ENCODE measurements at regions not wholly inside any gene's neighbourhood (a gene's known extent, or its start where the extent isn't known, plus 50 kb on each side); places are given as distances from the start of the nearest gene placed in this dataset.

GRCh38 chr11:22467741-22468140, 129.6 kb downstream of the SLC17A6 start:
- DNase-seq (ENCODE audit: low read depth) = peak; percentile 69
- no peak overlapping the region for H3K4me3 ChIP-seq (ENCODE audit: low read length)
- TF ChIP-seq CTCF (IDR thresholded peaks at IDR 0.05; ENCODE audit: insufficient read depth, low read depth, low read length, missing control alignments) = no peak

GRCh38 chr11:22467248-22467647, 129.1 kb downstream of the SLC17A6 start:
- no peak overlapping the region for H3K4me3 ChIP-seq (ENCODE audit: low read length)
- no peak for DNase-seq (ENCODE audit: low read depth)
- no peak for TF ChIP-seq CTCF (IDR thresholded peaks at IDR 0.05; ENCODE audit: insufficient read depth, low read depth, low read length, missing control alignments)

DNA sequence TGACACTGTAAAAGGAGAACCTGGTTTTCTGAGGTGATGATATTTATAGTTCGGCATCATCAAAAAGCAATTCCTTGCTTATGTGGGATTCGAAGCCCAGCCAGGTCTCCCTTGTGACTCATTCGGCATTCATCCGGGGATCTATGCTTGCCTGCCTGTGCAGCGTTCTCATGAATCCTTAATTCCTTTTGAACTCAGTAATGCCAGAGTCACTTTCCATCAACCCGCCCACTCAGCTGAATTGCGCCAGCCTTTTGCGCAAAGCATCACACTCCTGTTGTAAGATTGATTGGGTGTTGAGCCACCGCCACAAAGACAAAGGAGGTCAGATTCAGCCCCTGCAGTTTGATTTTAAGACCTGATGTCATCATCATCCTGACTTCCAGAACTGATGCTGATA, 128.6 kb downstream of the SLC17A6 start:
- H3K4me3 ChIP-seq (ENCODE audit: low read length) = no peak overlapping the region
- peak; percentile 99 for DNase-seq (ENCODE audit: low read depth)
- no peak for TF ChIP-seq CTCF (IDR thresholded peaks at IDR 0.05; ENCODE audit: insufficient read depth, low read depth, low read length, missing control alignments)

GRCh38 chr11:22466351-22466750, 128.2 kb downstream of the SLC17A6 start:
- no peak for DNase-seq (ENCODE audit: low read depth)
- no peak for TF ChIP-seq CTCF (IDR thresholded peaks at IDR 0.05; ENCODE audit: insufficient read depth, low read depth, low read length, missing control alignments)
- no peak overlapping the region for H3K4me3 ChIP-seq (ENCODE audit: low read length)

GRCh38 chr11:22465620-22466019, 127.4 kb downstream of the SLC17A6 start:
- no peak for TF ChIP-seq CTCF (IDR thresholded peaks at IDR 0.05; ENCODE audit: insufficient read depth, low read depth, low read length, missing control alignments)
- no peak for DNase-seq (ENCODE audit: low read depth)
- H3K4me3 ChIP-seq (ENCODE audit: low read length) = no peak overlapping the region

DNA sequence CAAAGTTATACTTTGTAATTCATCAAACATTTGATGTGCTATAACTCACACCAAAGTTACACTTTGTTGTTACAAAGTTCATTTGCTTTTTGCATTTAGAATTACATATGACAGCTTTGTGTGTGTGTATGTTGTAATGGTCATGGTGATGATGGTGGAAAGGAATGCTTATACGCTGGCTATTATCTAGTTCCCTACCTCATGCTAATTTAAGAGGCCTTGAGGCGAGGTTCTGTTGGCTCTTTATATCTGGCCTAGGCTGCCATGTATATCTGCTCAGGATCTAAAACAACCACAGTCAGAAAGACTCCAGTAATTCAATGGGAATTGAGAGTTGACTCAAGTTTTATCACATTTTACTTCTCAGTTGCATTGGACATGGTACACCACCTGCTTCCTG, 123.4 kb downstream of the SLC17A6 start:
- peak; percentile 57 for DNase-seq (ENCODE audit: low read depth)
- no peak overlapping the region for H3K4me3 ChIP-seq (ENCODE audit: low read length)

More for the DNA sequence above, 123.4 kb downstream of the SLC17A6 start:
- TF ChIP-seq CTCF (IDR thresholded peaks at IDR 0.05; ENCODE audit: insufficient read depth, low read depth, low read length, missing control alignments) = no peak
